ENCODE measurements at regions not wholly inside any gene's neighbourhood (a gene's known extent, or its start where the extent isn't known, plus 50 kb on each side); places are given as distances from the start of the nearest gene placed in this dataset. TPM values are rescaled to one million over a fixed set of nuclear protein-coding genes. Genes with fewer than 3 reads are reported as not detected.

GRCh38 chr2:117760916-117761315 is 53.6 kb upstream of the DDX18 start:
- no peak overlapping the region for H3K9ac ChIP-seq
- DNase-seq (ENCODE audit: low spot score) = no peak
- no peak overlapping the region for H2AFZ ChIP-seq (replicated peaks)
- no peak overlapping the region for H3K4me3 ChIP-seq
- no peaks in the 10 kb centered on the region for H3K4me1 ChIP-seq
- H3K4me2 ChIP-seq = no peak overlapping the region
- H3K27ac Mint-ChIP-seq = no peak overlapping the region
- peaks cover under 1% of the 10 kb centered on the region for H3K4me1 Mint-ChIP-seq
- H3K27me3 ChIP-seq = no peaks in the 10 kb centered on the region
- no peaks in the 10 kb centered on the region for H3K27me3 Mint-ChIP-seq (ENCODE audit: insufficient read depth, low read depth)
- no peaks in the 10 kb centered on the region for H4K20me1 ChIP-seq (ENCODE audit: low read depth)
- H3K36me3 Mint-ChIP-seq = no peaks in the 10 kb centered on the region
- H3K9me3 ChIP-seq (ENCODE audit: low read depth) = no peaks in the 10 kb centered on the region
- H3F3A ChIP-seq (ENCODE audit: low read depth) = no peaks in the 10 kb centered on the region
- peaks cover 3% of the 10 kb centered on the region for H3K9me3 Mint-ChIP-seq
- H3K4me3 Mint-ChIP-seq = no peak overlapping the region
- H3K79me2 ChIP-seq (ENCODE audit: low read depth) = no peaks in the 10 kb centered on the region
- TF ChIP-seq, protein P1, sequence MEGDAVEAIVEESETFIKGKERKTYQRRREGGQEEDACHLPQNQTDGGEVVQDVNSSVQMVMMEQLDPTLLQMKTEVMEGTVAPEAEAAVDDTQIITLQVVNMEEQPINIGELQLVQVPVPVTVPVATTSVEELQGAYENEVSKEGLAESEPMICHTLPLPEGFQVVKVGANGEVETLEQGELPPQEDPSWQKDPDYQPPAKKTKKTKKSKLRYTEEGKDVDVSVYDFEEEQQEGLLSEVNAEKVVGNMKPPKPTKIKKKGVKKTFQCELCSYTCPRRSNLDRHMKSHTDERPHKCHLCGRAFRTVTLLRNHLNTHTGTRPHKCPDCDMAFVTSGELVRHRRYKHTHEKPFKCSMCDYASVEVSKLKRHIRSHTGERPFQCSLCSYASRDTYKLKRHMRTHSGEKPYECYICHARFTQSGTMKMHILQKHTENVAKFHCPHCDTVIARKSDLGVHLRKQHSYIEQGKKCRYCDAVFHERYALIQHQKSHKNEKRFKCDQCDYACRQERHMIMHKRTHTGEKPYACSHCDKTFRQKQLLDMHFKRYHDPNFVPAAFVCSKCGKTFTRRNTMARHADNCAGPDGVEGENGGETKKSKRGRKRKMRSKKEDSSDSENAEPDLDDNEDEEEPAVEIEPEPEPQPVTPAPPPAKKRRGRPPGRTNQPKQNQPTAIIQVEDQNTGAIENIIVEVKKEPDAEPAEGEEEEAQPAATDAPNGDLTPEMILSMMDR (IDR thresholded peaks at IDR 0.05) = no peak
- TF ChIP-seq EZH2 (IDR thresholded peaks at IDR 0.05) = no peak
- no peak for TF ChIP-seq EZH2phosphoT487 (IDR thresholded peaks at IDR 0.05)
- no peak overlapping the region for H3K27ac ChIP-seq
- no peaks in the 10 kb centered on the region for H3K36me3 ChIP-seq

GRCh38 chr2:117762454-117762853 is 52.0 kb upstream of the DDX18 start:
- no peak for DNase-seq (ENCODE audit: low spot score)
- Histone ChIP-seq H3K9ac (no peak overlapping the region), H3K4me3 (no peak overlapping the region), H3K79me2 (ENCODE audit: low read depth) (no peaks in the 10 kb centered on the region), H3F3A (ENCODE audit: low read depth) (no peaks in the 10 kb centered on the region), H3K4me1 (no peaks in the 10 kb centered on the region), H3K4me2 (no peak overlapping the region), H3K27me3 (no peaks in the 10 kb centered on the region), H2AFZ (replicated peaks) (no peak overlapping the region), H4K20me1 (ENCODE audit: low read depth) (no peaks in the 10 kb centered on the region), H3K9me3 (ENCODE audit: low read depth) (no peaks in the 10 kb centered on the region), H3K36me3 (no peaks in the 10 kb centered on the region), H3K27ac (no peak overlapping the region)
- Mint-ChIP-seq H3K9me3 (peaks cover 5% of the 10 kb centered on the region), H3K36me3 (no peaks in the 10 kb centered on the region), H3K27ac (no peak overlapping the region), H3K4me3 (no peak overlapping the region), H3K27me3 (ENCODE audit: insufficient read depth, low read depth) (no peaks in the 10 kb centered on the region), H3K4me1 (no peaks in the 10 kb centered on the region)
- no peak for TF ChIP-seq EZH2phosphoT487 (IDR thresholded peaks at IDR 0.05)
- TF ChIP-seq, protein P1 (IDR thresholded peaks at IDR 0.05) = no peak
- TF ChIP-seq EZH2 (IDR thresholded peaks at IDR 0.05) = no peak

GRCh38 chr2:117763804-117764203 is 50.7 kb upstream of the DDX18 start:
- H3K27me3 Mint-ChIP-seq (ENCODE audit: insufficient read depth, low read depth) = no peaks in the 10 kb centered on the region
- H3F3A ChIP-seq (ENCODE audit: low read depth) = no peaks in the 10 kb centered on the region

More at GRCh38 chr2:117763804-117764203, 50.7 kb upstream of the DDX18 start:
- H3K9me3 ChIP-seq (ENCODE audit: low read depth) = no peaks in the 10 kb centered on the region
- no peak overlapping the region for H3K9ac ChIP-seq
- H4K20me1 ChIP-seq (ENCODE audit: low read depth) = no peaks in the 10 kb centered on the region
- no peak for DNase-seq (ENCODE audit: low spot score)
- H3K27ac ChIP-seq = no peak overlapping the region
- H3K4me1 ChIP-seq = no peaks in the 10 kb centered on the region
- Mint-ChIP-seq H3K9me3 (peaks cover 7% of the 10 kb centered on the region), H3K4me1 (no peaks in the 10 kb centered on the region), H3K36me3 (no peaks in the 10 kb centered on the region), H3K27ac (no peak overlapping the region), H3K4me3 (no peak overlapping the region)
- TF ChIP-seq, protein P1 (IDR thresholded peaks at IDR 0.05) = no peak
- no peak for TF ChIP-seq EZH2phosphoT487 (IDR thresholded peaks at IDR 0.05)
- H2AFZ ChIP-seq (replicated peaks) = no peak overlapping the region
- no peak overlapping the region for H3K4me2 ChIP-seq
- H3K27me3 ChIP-seq = no peaks in the 10 kb centered on the region
- no peak overlapping the region for H3K4me3 ChIP-seq
- H3K79me2 ChIP-seq (ENCODE audit: low read depth) = no peaks in the 10 kb centered on the region
- no peaks in the 10 kb centered on the region for H3K36me3 ChIP-seq

Small RNAs in the stretch of these regions (small RNA-seq; reads per million reads assigned to genes)
- gene AC104408.1 (not detected), gene RNU7-190P (not detected)

All from neural progenitor cell (in vitro differentiated cells).